ENCODE measurements at regions not wholly inside any gene's neighbourhood (a gene's known extent, or its start where the extent isn't known, plus 50 kb on each side); places are given as distances from the start of the nearest gene placed in this dataset.

- DNase-seq, result no peak
These were observed 97.4 kb upstream of the ITGA1 start for GRCh38 chr5:52690236-52690768.

- no peak for DNase-seq
These were observed 95.7 kb upstream of the ITGA1 start for GRCh38 chr5:52692039-52692438.

GRCh38 chr5:52692606-52693005 lies 95.1 kb upstream of the ITGA1 start:
- no peak for DNase-seq

DNA sequence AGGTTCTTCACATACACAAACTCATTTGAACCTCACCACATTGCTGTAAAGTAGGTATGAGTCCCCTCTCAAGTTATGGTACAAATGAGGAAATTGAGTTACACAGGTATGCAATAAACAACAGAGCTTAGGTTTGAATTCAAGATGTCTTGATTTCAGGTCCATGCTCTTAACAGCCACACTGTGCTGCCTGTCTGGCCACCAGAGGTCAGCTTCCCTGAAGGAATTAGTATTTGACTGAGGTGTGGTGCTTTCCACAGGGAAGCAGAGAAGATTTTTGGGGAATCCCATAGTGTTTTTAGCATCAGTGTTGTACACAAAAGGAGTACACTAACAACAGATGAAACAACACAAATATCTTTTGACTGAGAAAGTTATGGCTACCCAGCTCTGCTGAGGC lies 94.4 kb upstream of the ITGA1 start:
- DNase-seq, result no peak

DNA sequence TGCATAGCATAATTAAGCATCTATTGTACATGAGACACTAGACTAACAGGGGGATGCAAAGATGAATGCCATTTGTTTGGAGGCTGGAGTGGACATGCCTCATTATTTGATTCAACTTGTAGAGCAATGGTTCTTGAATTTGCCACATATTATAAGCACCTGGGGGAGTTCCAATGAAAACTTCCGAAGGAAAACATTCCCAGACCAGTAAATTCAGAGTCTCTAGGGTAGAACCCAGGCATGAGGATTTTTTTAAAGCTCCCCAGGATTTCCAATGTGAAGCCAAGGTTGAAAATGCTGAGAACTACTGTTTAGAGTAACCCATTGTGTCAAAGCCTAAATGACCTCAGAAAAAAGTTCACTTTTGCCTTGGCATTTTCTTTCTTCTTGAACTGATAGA lies 93.9 kb upstream of the ITGA1 start:
- DNase-seq, result no peak

DNA sequence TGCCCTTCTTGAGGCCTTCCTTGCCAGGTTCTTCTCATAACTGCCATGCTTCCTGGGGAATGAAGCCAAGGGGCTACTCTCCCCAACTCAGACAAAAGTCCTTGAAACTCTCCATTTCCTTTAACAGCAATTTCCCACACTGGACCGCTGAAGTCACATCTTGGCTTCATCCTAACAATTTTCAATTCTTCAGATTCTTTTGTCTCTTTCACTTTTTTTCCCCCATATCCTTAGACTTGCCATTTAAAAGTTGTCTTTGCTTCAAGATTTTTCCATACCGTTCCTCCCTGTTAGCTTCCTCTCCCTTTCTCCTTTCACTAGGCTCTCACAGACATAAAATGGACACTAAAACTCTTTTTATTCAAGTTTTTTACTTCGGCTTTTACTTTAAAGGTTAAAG lies 93.1 kb upstream of the ITGA1 start:
- DNase-seq, result no peak

DNA sequence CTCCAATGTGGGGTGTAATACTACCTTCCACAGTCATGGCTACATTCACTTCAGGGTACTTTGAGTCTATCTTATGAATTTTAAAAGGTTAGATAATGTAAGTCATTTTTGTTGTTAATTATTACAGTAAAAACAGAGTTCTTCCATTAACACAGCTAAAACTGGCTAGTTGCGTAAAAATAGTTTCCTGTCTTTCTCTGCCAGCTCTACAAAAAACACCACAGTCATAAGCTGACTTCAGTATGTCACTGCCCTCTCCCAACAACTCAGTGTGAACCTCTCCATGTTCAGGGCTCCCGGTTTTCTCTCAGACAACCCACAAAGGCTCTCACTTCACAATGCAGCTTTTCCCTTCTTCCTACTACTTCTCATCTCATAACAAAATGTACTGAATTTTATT lies 84.8 kb upstream of the ITGA1 start:
- DNase-seq, result no peak

DNA sequence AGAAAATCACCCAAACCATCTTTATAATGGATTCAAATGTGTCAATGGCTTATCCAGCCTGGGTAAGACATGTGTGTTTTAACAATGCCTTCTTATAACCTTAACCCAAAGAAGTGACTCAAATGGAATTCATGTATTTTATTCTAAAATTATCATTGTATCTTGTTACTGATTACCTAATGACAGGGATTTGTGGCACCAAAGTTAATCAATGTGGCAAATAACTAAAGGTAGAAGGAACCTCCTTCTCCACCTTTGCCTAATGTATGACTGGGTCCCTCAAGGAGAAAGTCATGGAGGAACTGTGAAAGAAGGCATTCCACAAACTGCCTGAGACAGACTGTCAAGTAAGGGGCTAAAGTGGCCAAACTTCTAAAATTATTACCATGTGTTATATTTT lies 84.4 kb upstream of the ITGA1 start:
- DNase-seq, result no peak

DNA sequence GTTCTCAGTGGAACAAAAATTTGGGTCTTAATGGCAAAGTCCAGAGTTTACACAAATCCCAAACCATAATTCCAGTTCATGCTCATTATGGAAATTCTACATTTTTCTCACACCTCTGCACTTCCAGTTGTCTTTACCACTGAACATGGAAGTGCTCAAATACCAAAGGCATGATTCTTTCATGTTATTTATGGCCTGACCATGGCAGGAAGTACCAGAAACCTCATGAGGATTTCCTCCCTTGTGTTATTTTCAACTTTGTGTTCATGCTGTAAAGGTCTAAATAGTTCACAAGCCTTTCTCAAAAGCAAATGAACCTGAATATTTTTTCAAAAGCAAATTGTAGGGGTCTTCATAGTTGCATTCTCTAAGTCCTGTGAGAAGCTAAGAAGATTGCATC lies 82.0 kb upstream of the ITGA1 start:
- no peak for DNase-seq

- DNase-seq, result no peak
These were observed 80.9 kb upstream of the ITGA1 start for GRCh38 chr5:52706775-52707174.

- DNase-seq, result no peak
These were observed 80.1 kb upstream of the ITGA1 start for GRCh38 chr5:52707616-52708015.

DNA sequence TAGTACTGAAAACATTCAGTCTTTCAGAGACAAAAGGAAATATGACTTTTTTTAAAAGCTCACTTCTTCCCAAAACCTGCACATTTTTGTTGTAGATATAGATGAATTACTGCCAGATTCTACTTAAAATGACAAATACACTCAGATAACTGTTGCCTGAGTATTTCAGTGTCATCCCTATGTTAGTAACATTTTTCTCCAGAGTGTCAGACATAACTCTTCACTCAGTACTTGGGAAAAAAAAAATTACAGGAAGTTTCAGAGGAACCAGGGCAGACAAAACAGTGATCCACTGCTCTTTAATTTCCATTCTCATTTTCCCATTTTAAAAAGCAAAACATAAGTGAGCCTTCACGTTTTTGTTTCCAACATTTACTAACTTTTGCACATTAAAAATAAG lies 79.3 kb upstream of the ITGA1 start:
- no peak for DNase-seq

DNA sequence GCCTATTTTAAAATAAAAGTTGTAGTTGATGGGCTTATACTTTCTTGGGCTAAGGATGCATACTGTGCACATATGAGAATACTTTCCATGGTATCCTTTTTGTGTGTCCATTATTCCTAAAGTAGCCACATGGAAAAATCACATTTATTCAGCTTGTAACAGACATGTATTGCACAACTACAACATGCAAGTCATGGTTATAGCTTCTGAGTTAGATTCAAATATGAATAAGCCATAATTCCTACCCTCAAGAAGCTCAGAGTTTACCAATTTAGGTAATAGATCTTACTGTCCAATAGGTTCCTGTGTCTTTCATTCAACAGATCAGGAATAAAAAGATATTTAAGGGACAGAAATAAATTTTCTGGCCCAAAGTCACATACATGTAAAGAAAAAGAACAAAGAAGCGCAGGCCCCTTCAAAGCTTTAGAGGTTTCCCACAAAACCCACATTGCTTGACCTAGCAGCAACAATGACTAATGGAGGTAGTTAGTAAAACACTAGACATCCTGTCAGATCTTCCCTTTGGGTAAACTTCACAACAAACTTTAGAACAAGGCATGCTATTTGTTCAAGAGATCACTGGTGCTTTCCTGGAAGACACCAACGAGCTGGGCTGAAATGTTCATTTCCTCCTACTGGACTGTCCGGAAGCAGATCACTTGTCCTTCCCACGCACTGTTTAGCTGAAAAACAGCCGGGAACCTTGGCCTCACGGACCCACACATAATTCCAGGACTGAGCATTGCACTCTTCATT lies 78.4 kb upstream of the ITGA1 start:
- DNase-seq, result no peak

GRCh38 chr5:52710310-52710971 lies 77.3 kb upstream of the ITGA1 start:
- DNase-seq, result no peak

DNA sequence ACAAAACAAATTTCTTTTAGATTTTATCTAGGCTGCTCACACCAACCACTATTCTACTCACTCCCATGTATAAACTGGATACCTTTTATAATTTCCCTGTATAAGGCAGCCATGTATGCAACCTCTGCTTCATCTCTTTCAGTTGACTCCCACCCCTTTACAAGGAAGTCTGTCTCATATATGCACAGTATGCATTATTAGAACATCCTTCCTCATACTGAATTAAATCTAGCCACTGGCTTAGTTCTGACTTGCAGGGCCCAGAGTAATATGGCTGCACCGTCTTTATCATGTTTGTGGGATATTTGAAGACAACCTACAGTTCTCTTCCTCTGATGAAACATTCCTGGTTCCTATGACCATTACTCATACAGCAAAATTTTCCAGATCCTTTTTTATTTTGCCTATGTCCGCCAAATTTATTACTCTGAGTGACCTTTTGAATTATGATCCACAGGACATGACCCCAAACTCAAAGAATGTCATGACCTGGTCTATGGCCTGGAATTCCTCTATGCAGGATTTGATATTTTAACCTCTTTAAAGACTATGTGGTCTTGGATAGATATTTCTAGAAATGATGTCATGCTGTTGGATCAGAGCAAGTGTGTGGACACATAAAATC lies 76.6 kb upstream of the ITGA1 start:
- DNase-seq, result no peak

GRCh38 chr5:52712354-52712753 lies 75.4 kb upstream of the ITGA1 start:
- no peak for DNase-seq

GRCh38 chr5:52725065-52725746 lies 62.5 kb upstream of the ITGA1 start:
- DNase-seq, result no peak

DNA sequence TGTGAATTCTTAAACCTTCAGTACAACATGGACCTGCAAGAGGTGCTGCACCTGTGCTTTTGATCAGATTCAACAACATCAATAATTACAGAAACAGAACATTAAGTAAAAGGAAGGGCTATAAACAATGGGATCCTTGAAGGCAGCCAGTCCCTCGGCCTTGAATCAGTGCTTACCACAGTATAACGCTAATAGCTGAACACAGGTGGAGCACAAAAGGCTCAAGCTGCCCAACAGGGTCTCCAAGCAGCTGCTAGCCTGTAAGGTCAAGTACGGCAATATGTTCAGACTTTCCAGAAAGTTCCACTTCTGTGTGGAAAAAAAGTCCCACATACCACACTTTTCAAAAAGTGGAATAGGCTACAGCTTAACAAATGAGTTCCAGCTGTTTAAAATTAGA lies 61.9 kb upstream of the ITGA1 start:
- DNase-seq, result no peak

DNA sequence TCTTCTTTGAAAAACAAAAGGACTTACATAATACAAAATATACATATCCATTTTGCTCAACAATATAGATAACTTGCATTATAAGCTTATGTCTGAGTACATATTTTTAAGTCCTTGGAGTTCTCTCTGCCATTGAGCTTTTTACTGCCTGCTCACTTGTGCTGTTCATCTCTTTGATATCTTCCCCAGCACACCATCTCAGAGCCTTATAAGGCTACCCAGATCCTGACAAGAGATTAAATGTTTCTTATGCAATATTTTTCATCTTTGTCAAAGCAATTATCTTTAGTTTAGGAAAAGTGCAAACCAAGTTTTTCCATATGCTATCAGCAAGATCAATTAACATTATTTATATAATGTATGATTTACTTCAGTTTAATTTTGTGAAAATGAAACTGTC lies 60.7 kb upstream of the ITGA1 start:
- no peak for DNase-seq

GRCh38 chr5:52727576-52727975 lies 60.1 kb upstream of the ITGA1 start:
- DNase-seq, result no peak

DNA sequence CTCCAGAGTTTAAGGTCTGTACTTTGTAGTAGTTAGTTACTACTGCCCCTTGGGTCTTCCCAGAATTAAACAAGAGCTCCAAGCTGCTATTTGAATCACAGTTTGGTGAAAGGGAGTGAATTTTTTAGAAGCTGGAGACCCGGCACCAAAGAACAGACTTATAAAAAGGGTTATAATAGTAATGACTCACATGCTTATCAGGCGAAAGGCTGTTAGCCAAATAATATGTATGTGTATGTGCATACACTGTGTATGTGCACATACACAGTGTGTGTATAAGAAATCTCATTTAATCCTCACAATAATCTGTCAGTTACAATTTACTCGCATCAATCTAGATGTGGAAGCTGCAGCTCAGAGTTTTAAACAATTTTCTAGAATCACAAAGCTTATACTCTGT lies 59.5 kb upstream of the ITGA1 start:
- DNase-seq, result no peak

- no peak for DNase-seq
These were observed 59.0 kb upstream of the ITGA1 start for GRCh38 chr5:52728686-52729085.

DNA sequence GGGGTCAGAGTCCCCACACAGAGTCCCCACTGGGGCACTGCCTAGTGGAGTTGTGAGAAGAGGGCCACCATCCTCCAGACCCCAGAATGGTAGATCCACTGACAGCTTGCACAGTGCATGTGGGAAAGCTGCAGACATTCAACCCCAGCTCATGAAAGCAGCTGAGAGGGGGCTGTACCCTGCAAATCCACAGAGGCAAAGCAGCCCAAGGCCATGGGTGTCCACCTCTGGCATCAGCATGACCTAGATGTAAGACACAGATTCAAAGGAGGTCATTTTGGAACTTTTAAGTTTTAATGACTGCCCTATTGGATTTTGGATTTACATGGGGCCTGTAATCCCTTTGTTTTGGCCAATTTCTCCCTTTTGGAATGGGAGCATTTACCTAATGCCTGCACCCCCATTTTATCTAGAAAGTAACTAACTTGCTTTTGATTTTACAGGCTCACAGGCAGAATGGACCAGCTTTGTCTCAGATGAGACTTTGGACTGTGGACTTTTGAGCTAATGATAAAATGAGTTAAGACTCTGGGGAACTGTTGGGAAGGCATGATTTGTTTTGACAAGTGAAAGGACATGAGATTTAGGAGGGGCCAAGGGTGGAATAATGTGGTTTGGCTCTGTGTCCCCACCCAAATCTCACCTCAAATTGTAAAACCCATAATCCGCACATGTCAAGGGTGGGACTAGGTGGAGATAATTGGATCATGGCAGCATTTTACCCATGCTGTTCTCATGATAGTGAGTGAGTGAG lies 56.3 kb upstream of the ITGA1 start:
- DNase-seq, result no peak

All from SHP77 treated with DMSO at 0.1 percent for 48 hours (cell line).